ENCODE measurements at regions not wholly inside any gene's neighbourhood (a gene's known extent, or its start where the extent isn't known, plus 50 kb on each side); places are given as distances from the start of the nearest gene placed in this dataset.

GRCh38 chr2:217052856-217053577, 193.2 kb upstream of the TNP1 start:
- DNase-seq = no peak

- no peak for DNase-seq
Measured at GRCh38 chr2:217051416-217051815, 191.6 kb upstream of the TNP1 start.

GRCh38 chr2:217049956-217050355, 190.1 kb upstream of the TNP1 start:
- no peak for DNase-seq

GRCh38 chr2:217049422-217049821, 189.6 kb upstream of the TNP1 start:
- DNase-seq = no peak

- no peak for DNase-seq
Measured at GRCh38 chr2:217048730-217049129, 188.9 kb upstream of the TNP1 start.

GRCh38 chr2:217047631-217048030, 187.8 kb upstream of the TNP1 start:
- DNase-seq = no peak

- DNase-seq = no peak
Measured at GRCh38 chr2:217047209-217047608, 187.3 kb upstream of the TNP1 start.

- DNase-seq = no peak
Measured at GRCh38 chr2:217045700-217046475, 186.0 kb upstream of the TNP1 start.

- no peak for DNase-seq
Measured at GRCh38 chr2:217040099-217040498, 180.2 kb upstream of the TNP1 start.

- DNase-seq = no peak
Measured at GRCh38 chr2:217038001-217038400, 178.1 kb upstream of the TNP1 start.

- no peak for DNase-seq
Measured at GRCh38 chr2:217037353-217037752, 177.5 kb upstream of the TNP1 start.

GRCh38 chr2:217035967-217036366, 176.1 kb upstream of the TNP1 start:
- DNase-seq = no peak

GRCh38 chr2:217033186-217033585, 173.3 kb upstream of the TNP1 start:
- no peak for DNase-seq

- no peak for DNase-seq
Measured at GRCh38 chr2:217031445-217031844, 171.6 kb upstream of the TNP1 start.

- DNase-seq = no peak
Measured at GRCh38 chr2:217030081-217030480, 170.2 kb upstream of the TNP1 start.

- DNase-seq = no peak
Measured at GRCh38 chr2:217028128-217028527, 168.3 kb upstream of the TNP1 start.

GRCh38 chr2:217027414-217027813, 167.6 kb upstream of the TNP1 start:
- no peak for DNase-seq

GRCh38 chr2:217026569-217026968, 166.7 kb upstream of the TNP1 start:
- no peak for DNase-seq

- DNase-seq = no peak
Measured at GRCh38 chr2:217026161-217026560, 166.3 kb upstream of the TNP1 start.

GRCh38 chr2:217023611-217024010, 163.7 kb upstream of the TNP1 start:
- DNase-seq = no peak

- no peak for DNase-seq
Measured at GRCh38 chr2:217017456-217018252, 157.8 kb upstream of the TNP1 start.

- no peak for DNase-seq
Measured at GRCh38 chr2:217016796-217017419, 157.0 kb upstream of the TNP1 start.
